HCT116 (cell line): ENCODE measurements at regions not wholly inside any gene's neighbourhood (a gene's known extent, or its start where the extent isn't known, plus 50 kb on each side); places are given as distances from the start of the nearest gene placed in this dataset.

Source experiments
- ATF3 ChIP-seq: IDR thresholded peaks from 2 replicates; pipeline ENCODE4 v1.6.1; 2012
- CBX3 ChIP-seq: IDR thresholded peaks from 2 replicates; pipeline ENCODE4 v1.6.1; 2012; ENCODE audit warnings: low read depth
- CEBPB ChIP-seq: IDR thresholded peaks from 2 replicates; pipeline ENCODE4 v1.6.1; 2012; ENCODE audit warnings: low read depth
- CTCF ChIP-seq, 3 experiments: fragments of 200-600 bp in 1 of 3; sonication (generic) in 1 of 3; IDR thresholded peaks in 2 of 3; conservative IDR thresholded peaks in 1 of 3; 2 replicates each; pipeline ENCODE4 v1.5.1; 2012 to 2017; ENCODE audit warnings: low read depth in 2 of 3, low read length in 2 of 3, antibody characterized with exemption in 1 of 3, borderline replicate concordance in 1 of 3, control low read depth in 1 of 3, mild to moderate bottlenecking in 1 of 3, mixed read lengths in 1 of 3, mixed run types in 1 of 3, moderate library complexity in 1 of 3; ENCODE audit not compliant: insufficient read depth in 1 of 3
- EGR1 ChIP-seq: IDR thresholded peaks from 2 replicates; pipeline ENCODE4 v1.6.1; 2012; ENCODE audit warnings: low read depth
- EZH2 ChIP-seq: fragments of 200-600 bp; sonication (generic); IDR thresholded peaks from 2 replicates; pipeline ENCODE4 v1.6.1; 2017; ENCODE audit warnings: antibody characterized with exemption, mixed run types
- MAX ChIP-seq: IDR thresholded peaks from 2 replicates; pipeline ENCODE4 v1.6.1; 2012
- POLR2A ChIP-seq: IDR thresholded peaks from 2 replicates; pipeline ENCODE4 v1.7.0; 2011; ENCODE audit warnings: borderline replicate concordance; ENCODE audit not compliant: insufficient read depth, insufficient read length; ENCODE audit errors: extremely low read depth
- POLR2AphosphoS5 ChIP-seq: IDR thresholded peaks from 2 replicates; pipeline ENCODE4 v1.6.1; 2011; ENCODE audit warnings: mild to moderate bottlenecking, low read depth, low read length, moderate library complexity
- RAD21 ChIP-seq: IDR thresholded peaks from 2 replicates; pipeline ENCODE4 v1.6.1; 2012; ENCODE audit warnings: low read depth, mild to moderate bottlenecking
- REST ChIP-seq: IDR thresholded peaks from 2 replicates; pipeline ENCODE4 v1.6.1; 2012; ENCODE audit warnings: low read depth
- SP1 ChIP-seq: IDR thresholded peaks from 2 replicates; pipeline ENCODE4 v1.6.1; 2012; ENCODE audit warnings: low read depth
- SRF ChIP-seq: IDR thresholded peaks from 2 replicates; pipeline ENCODE4 v1.6.1; 2012; ENCODE audit warnings: low read depth
- YY1 ChIP-seq: IDR thresholded peaks from 2 replicates; pipeline ENCODE4 v1.6.1; 2011; ENCODE audit warnings: low read length, low read depth, moderate library complexity, mild to moderate bottlenecking; ENCODE audit not compliant: insufficient replicate concordance; ENCODE audit errors: extremely low read depth

- TF ChIP-seq MAX (no peak), CTCF (IDR thresholded peaks at IDR 0.05 in 2 of 3, conservative IDR thresholded peaks at IDR 0.05 in 1 of 3; ENCODE audit: borderline replicate concordance in 1 of 3, insufficient read depth in 1 of 3, low read depth in 2 of 3, low read length in 2 of 3) (no peak), POLR2A (no peak), ATF3 (no peak), YY1 (no peak), SRF (no peak), RAD21 (no peak), REST (no peak), EGR1 (no peak), CEBPB (no peak), POLR2AphosphoS5 (no peak), SP1 (no peak), EZH2 (no peak), CBX3 (no peak)
Observed at GRCh38 chrX:9401051-9401450, 63.8 kb upstream of the TBL1X start.
